ENCODE measurements at regions not wholly inside any gene's neighbourhood (a gene's known extent, or its start where the extent isn't known, plus 50 kb on each side); places are given as distances from the start of the nearest gene placed in this dataset.

GRCh38 chr6:106736502-106736901 is 107.1 kb downstream of the QRSL1 start:
- Mint-ChIP-seq H3K9me3 (peaks cover 0 to 16% (median 3%) of the 10 kb centered on the region in 9 donors), H3K4me1 (peaks cover 0 to 18% (median 0%) of the 10 kb centered on the region in 4 donors), H3K27ac (no peak overlapping the region), H3K4me3 (no peak overlapping the region), H3K36me3 (no peaks in the 10 kb centered on the region), H3K27me3 (peaks cover 5 to 37% (median 16%) of the 10 kb centered on the region in 5 donors)
- DNase-seq (no peak), ATAC-seq (no peak)
- POLR2A ChIA-PET, result interaction anchor here (0.7 kb wide), 1 partner anchor 200 kb away, joined by 3 read pairs; no protein-coding TSS in a partner anchor

GRCh38 chr6:106735828-106736227 is 106.5 kb downstream of the QRSL1 start:
- Mint-ChIP-seq H3K4me3 (no peak overlapping the region), H3K4me1 (peaks cover 0 to 18% (median 0%) of the 10 kb centered on the region in 4 donors), H3K27me3 (peaks cover 5 to 39% (median 14%) of the 10 kb centered on the region in 5 donors), H3K27ac (no peak overlapping the region), H3K36me3 (no peaks in the 10 kb centered on the region), H3K9me3 (peaks cover 0 to 16% (median 3%) of the 10 kb centered on the region in 9 donors)
- ATAC-seq (no peak), DNase-seq (no peak)
- POLR2A ChIA-PET, result interaction anchor here (0.7 kb wide), 1 partner anchor 201 kb away, joined by 3 read pairs; no protein-coding TSS in a partner anchor

GRCh38 chr6:106735136-106735633 is 105.8 kb downstream of the QRSL1 start:
- POLR2A ChIA-PET, result no interaction called here
- H3K9me3 Mint-ChIP-seq, result peaks cover 0 to 16% (median 3%) of the 10 kb centered on the region in 9 donors
- peak overlapping the region in 1 of 10 donors; percentile 20 for H3K27ac Mint-ChIP-seq
- H3K4me3 Mint-ChIP-seq, result no peak overlapping the region
- DNase-seq, result no peak
- peaks cover 5 to 39% (median 14%) of the 10 kb centered on the region in 5 donors for H3K27me3 Mint-ChIP-seq
- H3K4me1 Mint-ChIP-seq, result peaks cover 0 to 18% (median 0%) of the 10 kb centered on the region in 4 donors
- H3K36me3 Mint-ChIP-seq, result no peaks in the 10 kb centered on the region
- no peak for ATAC-seq

- H3K27ac Mint-ChIP-seq, result no peak overlapping the region
- no peak for DNase-seq
- POLR2A ChIA-PET, result no interaction called here
- no peaks in the 10 kb centered on the region for H3K36me3 Mint-ChIP-seq
- ATAC-seq, result no peak
- peaks cover 2 to 29% (median 13%) of the 10 kb centered on the region in 5 donors for H3K27me3 Mint-ChIP-seq
- H3K4me3 Mint-ChIP-seq, result no peak overlapping the region
- peaks cover 0 to 16% (median 3%) of the 10 kb centered on the region in 9 donors for H3K9me3 Mint-ChIP-seq
- H3K4me1 Mint-ChIP-seq, result peaks cover 0 to 9% (median 1%) of the 10 kb centered on the region in 4 donors
Measured at GRCh38 chr6:106733386-106733785, 104.0 kb downstream of the QRSL1 start.

GRCh38 chr6:106732376-106732940 is 103.1 kb downstream of the QRSL1 start:
- Mint-ChIP-seq H3K9me3 (peaks cover 0 to 16% (median 3%) of the 10 kb centered on the region in 9 donors), H3K4me1 (peaks cover 0 to 9% (median 1%) of the 10 kb centered on the region in 4 donors), H3K27me3 (peaks cover 1 to 26% (median 11%) of the 10 kb centered on the region in 5 donors), H3K27ac (no peak overlapping the region), H3K4me3 (no peak overlapping the region), H3K36me3 (no peaks in the 10 kb centered on the region)
- POLR2A ChIA-PET, result no interaction called here
- ATAC-seq (no peak), DNase-seq (no peak)

- Mint-ChIP-seq H3K27ac (no peak overlapping the region), H3K9me3 (peaks cover 0 to 16% (median 3%) of the 10 kb centered on the region in 9 donors), H3K36me3 (no peaks in the 10 kb centered on the region), H3K4me3 (no peak overlapping the region), H3K27me3 (peaks cover 1 to 26% (median 9%) of the 10 kb centered on the region in 5 donors), H3K4me1 (peaks cover 0 to 9% (median 1%) of the 10 kb centered on the region in 4 donors)
- no peak for DNase-seq
- POLR2A ChIA-PET, result no interaction called here
- no peak for ATAC-seq
Measured at GRCh38 chr6:106731843-106732160, 102.4 kb downstream of the QRSL1 start.

- H3K9me3 Mint-ChIP-seq, result peaks cover 0 to 14% (median 3%) of the 10 kb centered on the region in 9 donors
- ATAC-seq, result no peak
- H3K4me1 Mint-ChIP-seq, result peaks cover 0 to 9% (median 1%) of the 10 kb centered on the region in 4 donors
- H3K36me3 Mint-ChIP-seq, result no peaks in the 10 kb centered on the region
- H3K27me3 Mint-ChIP-seq, result peaks cover 1 to 24% (median 9%) of the 10 kb centered on the region in 5 donors
- DNase-seq, result no peak
- POLR2A ChIA-PET, result no interaction called here
- H3K4me3 Mint-ChIP-seq, result no peak overlapping the region
- H3K27ac Mint-ChIP-seq, result no peak overlapping the region
Measured at GRCh38 chr6:106731144-106731842, 101.9 kb downstream of the QRSL1 start.

GRCh38 chr6:106730718-106731117 is 101.3 kb downstream of the QRSL1 start:
- no peak for ATAC-seq
- H3K4me3 Mint-ChIP-seq, result no peak overlapping the region
- H3K9me3 Mint-ChIP-seq, result peaks cover 0 to 8% (median 0%) of the 10 kb centered on the region in 9 donors
- H3K4me1 Mint-ChIP-seq, result peaks cover 0 to 7% (median 1%) of the 10 kb centered on the region in 4 donors
- no peak overlapping the region for H3K27ac Mint-ChIP-seq
- H3K27me3 Mint-ChIP-seq, result peaks cover 1 to 19% (median 9%) of the 10 kb centered on the region in 5 donors
- DNase-seq, result no peak
- no peaks in the 10 kb centered on the region for H3K36me3 Mint-ChIP-seq
- POLR2A ChIA-PET, result no interaction called here

GRCh38 chr6:106730264-106730663 is 100.9 kb downstream of the QRSL1 start:
- ATAC-seq, result no peak
- Mint-ChIP-seq H3K9me3 (peaks cover 0 to 3% (median 0%) of the 10 kb centered on the region in 9 donors), H3K4me3 (no peak overlapping the region), H3K27ac (no peak overlapping the region), H3K4me1 (peaks cover 0 to 4% (median 1%) of the 10 kb centered on the region in 4 donors), H3K27me3 (peaks cover 1 to 18% (median 8%) of the 10 kb centered on the region in 5 donors), H3K36me3 (no peaks in the 10 kb centered on the region)
- POLR2A ChIA-PET, result no interaction called here
- no peak for DNase-seq

GRCh38 chr6:106729841-106730240 is 100.5 kb downstream of the QRSL1 start:
- Mint-ChIP-seq H3K36me3 (no peaks in the 10 kb centered on the region), H3K27ac (no peak overlapping the region), H3K4me3 (no peak overlapping the region), H3K9me3 (no peaks in the 10 kb centered on the region), H3K4me1 (peaks cover 0 to 2% (median 0%) of the 10 kb centered on the region in 4 donors), H3K27me3 (peaks cover 1 to 18% (median 7%) of the 10 kb centered on the region in 5 donors)
- ATAC-seq, result no peak
- POLR2A ChIA-PET, result no interaction called here
- no peak for DNase-seq

- POLR2A ChIA-PET, result no interaction called here
- ATAC-seq (no peak), DNase-seq (no peak)
- no peaks in the 10 kb centered on the region for H3K36me3 Mint-ChIP-seq
- H3K9me3 Mint-ChIP-seq, result no peaks in the 10 kb centered on the region
- peaks cover under 1 to 29% (median 6%) of the 10 kb centered on the region in 5 donors for H3K27me3 Mint-ChIP-seq
- no peak overlapping the region for H3K4me3 Mint-ChIP-seq
- no peak overlapping the region for H3K27ac Mint-ChIP-seq
- peaks cover 0 to 2% (median 0%) of the 10 kb centered on the region in 4 donors for H3K4me1 Mint-ChIP-seq
Measured at GRCh38 chr6:106728296-106728870, 99.0 kb downstream of the QRSL1 start.

- Mint-ChIP-seq H3K36me3 (no peaks in the 10 kb centered on the region), H3K27me3 (peaks cover 0 to 33% (median 5%) of the 10 kb centered on the region in 5 donors), H3K27ac (no peak overlapping the region), H3K4me3 (no peak overlapping the region), H3K4me1 (peaks cover 0 to 2% (median 0%) of the 10 kb centered on the region in 4 donors), H3K9me3 (no peaks in the 10 kb centered on the region)
- POLR2A ChIA-PET, result no interaction called here
- DNase-seq (no peak), ATAC-seq (no peak)
Measured at GRCh38 chr6:106727480-106728149, 98.2 kb downstream of the QRSL1 start.

Data from naive thymus-derived CD8-positive, alpha-beta T cell (primary cell).